KMS-11 (cell line): ENCODE measurements at regions not wholly inside any gene's neighbourhood (a gene's known extent, or its start where the extent isn't known, plus 50 kb on each side); places are given as distances from the start of the nearest gene placed in this dataset.

ENCODE experiments used
- H2AFZ ChIP-seq: fragments of 200-600 bp; sonication (generic); 2 replicates; pipeline ENCODE4 v1.6.1; 2016; ENCODE audit warnings: antibody characterized with exemption, mixed run types, low read depth
- H3K27ac ChIP-seq: fragments of 200-600 bp; sonication (generic); 2 replicates; pipeline ENCODE4 v1.6.1; 2016; ENCODE audit warnings: mild to moderate bottlenecking, mixed run types
- H3K27me3 ChIP-seq: fragments of 200-600 bp; sonication (generic); 2 replicates; pipeline ENCODE4 v1.6.1; 2017; ENCODE audit warnings: mild to moderate bottlenecking, low read depth, mixed run types, moderate library complexity; ENCODE audit not compliant: insufficient read depth
- H3K36me3 ChIP-seq: fragments of 200-600 bp; sonication (generic); 2 replicates; pipeline ENCODE4 v1.6.1; 2017; ENCODE audit warnings: mild to moderate bottlenecking, mixed run types; ENCODE audit not compliant: insufficient read depth
- H3K4me1 ChIP-seq: fragments of 200-600 bp; sonication (generic); 2 replicates; pipeline ENCODE4 v1.6.1; 2016; ENCODE audit warnings: mild to moderate bottlenecking, low read depth, mixed run types; ENCODE audit not compliant: poor library complexity, severe bottlenecking
- H3K4me2 ChIP-seq: fragments of 200-600 bp; sonication (generic); 2 replicates; pipeline ENCODE4 v1.7.0; 2016; ENCODE audit warnings: mild to moderate bottlenecking, mixed run types
- H3K4me3 ChIP-seq: fragments of 200-600 bp; sonication (generic); IDR thresholded peaks from 2 replicates; pipeline ENCODE4 v1.6.1; 2017; ENCODE audit warnings: low read depth, low read length, mixed read lengths; ENCODE audit not compliant: insufficient read depth
- H3K79me2 ChIP-seq: fragments of 200-600 bp; sonication (generic); 2 replicates; pipeline ENCODE4 v1.6.1; 2016; ENCODE audit warnings: low read depth, mixed run types; ENCODE audit not compliant: insufficient read depth
- H3K9ac ChIP-seq: fragments of 200-600 bp; sonication (generic); 2 replicates; pipeline ENCODE4 v1.6.1; 2016; ENCODE audit warnings: mild to moderate bottlenecking, mixed run types
- H4K20me1 ChIP-seq: fragments of 200-600 bp; sonication (generic); 2 replicates; pipeline ENCODE4 v1.6.1; 2016; ENCODE audit warnings: mild to moderate bottlenecking, mixed run types; ENCODE audit not compliant: insufficient read depth
- CTCF ChIP-seq: fragments of 200-600 bp; sonication (generic); conservative IDR thresholded peaks from 2 replicates; pipeline ENCODE4 v1.6.1; 2017; ENCODE audit warnings: low read depth, mild to moderate bottlenecking, antibody characterized with exemption, low read length, moderate library complexity, mixed read lengths

GRCh38 chr3:94909726-94910125 is 846.9 kb downstream of the NSUN3 start:
- Histone ChIP-seq H3K9ac (no peak overlapping the region), H3K4me3 (no peak overlapping the region), H3K27ac (no peak overlapping the region), H3K4me2 (no peak overlapping the region), H3K36me3 (no peaks in the 10 kb centered on the region), H3K27me3 (no peaks in the 10 kb centered on the region), H3K79me2 (no peaks in the 10 kb centered on the region), H2AFZ (no peak overlapping the region), H4K20me1 (no peaks in the 10 kb centered on the region), H3K4me1 (no peaks in the 10 kb centered on the region)
- TF ChIP-seq CTCF, result no peak

- Histone ChIP-seq H3K27ac (no peak overlapping the region), H3K79me2 (no peaks in the 10 kb centered on the region), H3K4me3 (no peak overlapping the region), H3K9ac (no peak overlapping the region), H4K20me1 (no peaks in the 10 kb centered on the region), H3K27me3 (no peaks in the 10 kb centered on the region), H3K4me1 (no peaks in the 10 kb centered on the region), H2AFZ (no peak overlapping the region), H3K4me2 (no peak overlapping the region), H3K36me3 (no peaks in the 10 kb centered on the region)
- no peak for TF ChIP-seq CTCF
Observed at GRCh38 chr3:94912656-94913055, 849.8 kb downstream of the NSUN3 start.

GRCh38 chr3:94927175-94927574 is 864.3 kb downstream of the NSUN3 start:
- H2AFZ ChIP-seq, result no peak overlapping the region
- H3K79me2 ChIP-seq, result no peaks in the 10 kb centered on the region
- H3K27me3 ChIP-seq, result no peaks in the 10 kb centered on the region
- no peak overlapping the region for H3K4me3 ChIP-seq
- no peak overlapping the region for H3K4me2 ChIP-seq
- H3K36me3 ChIP-seq, result no peaks in the 10 kb centered on the region
- no peak for TF ChIP-seq CTCF
- no peaks in the 10 kb centered on the region for H4K20me1 ChIP-seq
- H3K9ac ChIP-seq, result no peak overlapping the region
- peaks cover 4% of the 10 kb centered on the region for H3K4me1 ChIP-seq
- no peak overlapping the region for H3K27ac ChIP-seq

GRCh38 chr3:94928921-94929320 is 866.1 kb downstream of the NSUN3 start:
- Histone ChIP-seq H3K79me2 (no peaks in the 10 kb centered on the region), H3K27ac (no peak overlapping the region), H2AFZ (no peak overlapping the region), H3K4me1 (peaks cover 4% of the 10 kb centered on the region), H3K36me3 (no peaks in the 10 kb centered on the region), H3K4me2 (no peak overlapping the region), H3K9ac (no peak overlapping the region), H4K20me1 (no peaks in the 10 kb centered on the region), H3K27me3 (no peaks in the 10 kb centered on the region), H3K4me3 (no peak overlapping the region)
- no peak for TF ChIP-seq CTCF
